GM12878 (cell line): ENCODE measurements at regions not wholly inside any gene's neighbourhood (a gene's known extent, or its start where the extent isn't known, plus 50 kb on each side); places are given as distances from the start of the nearest gene placed in this dataset.

Experiments used
- ATAC-seq: fragments of 200-7000 bp; cut with Tn5 transposase; 3 replicates; pipeline ENCODE4 v1.9.1; 2020; ENCODE audit warnings: mild to moderate bottlenecking, moderate library complexity
- BruUV-seq: library from RNA; stranded (reverse); fragments of 400-500 nt; replicated peaks from 2 replicates; lab custom pipeline; 2021; lab: Mats Ljungman, UMichigan
- CTCF ChIA-PET: fragments of 300-600 bp; sonication (Branson Sonifier 250); formaldehyde crosslinking; extraction: SDS; loops from one replicate; lab custom pipeline; 2021; ENCODE audit warnings: inconsistent platforms; lab: Yijun Ruan, JAX
- POLR2A ChIA-PET: fragments of 350-600 bp; formaldehyde crosslinking; extraction: SDS; loops from one replicate; lab custom pipeline; 2021; ENCODE audit warnings: inconsistent platforms; lab: Charles Lee
- RAD21 ChIA-PET: fragments of 300-600 bp; sonication (Branson Sonifier 250); formaldehyde crosslinking; loops from one replicate; lab custom pipeline; 2023; ENCODE audit warnings: antibody characterized with exemption; ENCODE audit not compliant: unreplicated experiment; lab: Charles Lee
- SMC1A ChIA-PET: fragments of 300-600 bp; sonication (Branson Sonifier 250); formaldehyde crosslinking; loops from one replicate; lab custom pipeline; 2023; ENCODE audit not compliant: unreplicated experiment, uncharacterized antibody; lab: Charles Lee
- DNase-seq: peaks from one replicate; pipeline ENCODE4 v3.0.0-alpha.2; 2011; ENCODE audit warnings: low read depth, low spot score
- FAIRE-seq: peaks from 3 replicates; lab custom pipeline; 2011; peaks lifted over from hg19 to GRCh38; lab: Jason Lieb, UNC
- H2AFZ ChIP-seq: 2 replicates; pipeline ENCODE4 v1.6.0; 2011; ENCODE audit warnings: low read depth, low read length, control low read depth; ENCODE audit not compliant: control insufficient read depth
- H3K27ac ChIP-seq: 2 replicates; pipeline ENCODE4 v1.5.1; 2011; ENCODE audit warnings: control low read depth; ENCODE audit not compliant: control insufficient read depth, insufficient read depth
- H3K27me3 ChIP-seq, 2 experiments: replicated peaks in 1 of 2; 2 replicates each; pipeline versions ENCODE4 v1.6.0 to v1.6.1; 2011; ENCODE audit warnings: low read length in 1 of 2; ENCODE audit not compliant: control insufficient read depth in 2 of 2, insufficient read depth in 2 of 2
- H3K36me3 ChIP-seq, 2 experiments: 2 replicates each; pipeline ENCODE4 v1.5.1; 2011; ENCODE audit warnings: low read length in 1 of 2; ENCODE audit not compliant: control insufficient read depth in 2 of 2, insufficient read depth in 2 of 2
- H3K4me1 ChIP-seq: 2 replicates; pipeline ENCODE4 v1.6.1; 2011; ENCODE audit warnings: mild to moderate bottlenecking, low read length, moderate library complexity, mixed read lengths; ENCODE audit not compliant: control insufficient read depth, insufficient read depth
- H3K4me2 ChIP-seq: 2 replicates; pipeline ENCODE4 v1.6.0; 2011; ENCODE audit warnings: control low read depth; ENCODE audit not compliant: control insufficient read depth, insufficient read depth
- H3K4me3 ChIP-seq: fragments of 200-600 bp; sonication (generic); 2 replicates; pipeline ENCODE4 v1.5.1; 2016
- H3K79me2 ChIP-seq: 2 replicates; pipeline ENCODE4 v1.6.0; 2011; ENCODE audit warnings: low read length; ENCODE audit not compliant: control insufficient read depth, insufficient read depth
- H3K9ac ChIP-seq: 2 replicates; pipeline ENCODE4 v1.8.0; 2011; ENCODE audit warnings: low read length, control low read depth, mixed read lengths; ENCODE audit not compliant: control insufficient read depth, insufficient read depth
- H3K9me3 ChIP-seq: replicated peaks from 3 replicates; pipeline ENCODE4 v1.5.1; 2011; ENCODE audit warnings: mild to moderate bottlenecking, low read length; ENCODE audit not compliant: control insufficient read depth, insufficient read depth
- H4K20me1 ChIP-seq: 2 replicates; pipeline ENCODE4 v1.6.0; 2011; ENCODE audit not compliant: control insufficient read depth, insufficient read depth
- ESRRA ChIP-seq: IDR thresholded peaks from 2 replicates; pipeline ENCODE4 v1.6.1; 2012; ENCODE audit warnings: mild to moderate bottlenecking, low read length, improper control_type of control experiment
- NKRF ChIP-seq: fragments of 450-650 bp; conservative IDR thresholded peaks from 2 replicates; pipeline ENCODE4 v1.6.1; 2017; ENCODE audit warnings: mild to moderate bottlenecking, moderate library complexity
- ZNF24 ChIP-seq: fragments of 450-650 bp; IDR thresholded peaks from 2 replicates; pipeline ENCODE4 v1.6.1; 2017; ENCODE audit warnings: antibody characterized with exemption, mild to moderate bottlenecking
- WGBS: methylation state at CpG from one replicate; pipeline ENCODE4 v1.1.6; 2016; ENCODE audit warnings: low lambda C conversion rate; ENCODE audit not compliant: insufficient replicate concordance, insufficient coverage; ENCODE audit errors: missing lambda C conversion rate; 5-methylcytosine and 5-hydroxymethylcytosine counted together
- in situ Hi-C: fragments of 300-500 bp; cut with MboI; formaldehyde crosslinking; loops from 9 replicates; pipeline ENCODE4 v1.14.3; 2018; ENCODE audit warnings: mixed read lengths
- intact Hi-C: fragments of 100-400 bp; cut with micrococcal nuclease; formaldehyde crosslinking; loops from one replicate; pipeline ENCODE4 v1.14.2; 2022; ENCODE audit not compliant: unreplicated experiment

GRCh38 chr9:91066856-91067255 lies 265.2 kb downstream of the SYK start (continued):
- TF ChIP-seq NKRF: no peak
- TF ChIP-seq, all 136 proteins: peak for 0

GRCh38 chr9:91067306-91067860 lies 265.8 kb downstream of the SYK start:
- ATAC-seq (no peak), FAIRE-seq (no peak), DNase-seq (no peak)
- WGBS: 56% methylated on average over 4 of the region's 4 CpGs
- intact Hi-C loops: no loop called here
- H3K9me3 ChIP-seq: no peaks in the 10 kb centered on the region; the same call in 2 of the 3 replicates
- BruUV-seq: no TSS peak
- H3K4me3 ChIP-seq: no peak overlapping the region
- no peaks in the 10 kb centered on the region for H3K36me3 ChIP-seq
- SMC1A ChIA-PET: no interaction called here
- no peak overlapping the region for H3K27ac ChIP-seq
- no peak overlapping the region for H3K4me2 ChIP-seq
- H4K20me1 ChIP-seq: no peaks in the 10 kb centered on the region
- no peaks in the 10 kb centered on the region for H3K4me1 ChIP-seq
- no peak overlapping the region for H3K9ac ChIP-seq
- RAD21 ChIA-PET: no interaction called here
- POLR2A ChIA-PET: interaction anchor here (0.6 kb wide), 1 partner anchor 95 kb away, joined by 3 read pairs; no protein-coding TSS in a partner anchor
- in situ Hi-C loops: no loop called here
- no peak overlapping the region for H2AFZ ChIP-seq
- TF ChIP-seq ESRRA (no peak), ZNF24 (no peak)
- H3K27me3 ChIP-seq: no peaks in the 10 kb centered on the region; a peak in 2 of 4 replicates
- H3K79me2 ChIP-seq: no peaks in the 10 kb centered on the region
- CTCF ChIA-PET: no interaction called here
